ENCODE measurements at regions not wholly inside any gene's neighbourhood (a gene's known extent, or its start where the extent isn't known, plus 50 kb on each side); places are given as distances from the start of the nearest gene placed in this dataset.
"Not testable (repeated sequence)": the region's sequence is repeated elsewhere in the genome, so short reads cannot be mapped to it uniquely, and the experiment has no call there.

DNA sequence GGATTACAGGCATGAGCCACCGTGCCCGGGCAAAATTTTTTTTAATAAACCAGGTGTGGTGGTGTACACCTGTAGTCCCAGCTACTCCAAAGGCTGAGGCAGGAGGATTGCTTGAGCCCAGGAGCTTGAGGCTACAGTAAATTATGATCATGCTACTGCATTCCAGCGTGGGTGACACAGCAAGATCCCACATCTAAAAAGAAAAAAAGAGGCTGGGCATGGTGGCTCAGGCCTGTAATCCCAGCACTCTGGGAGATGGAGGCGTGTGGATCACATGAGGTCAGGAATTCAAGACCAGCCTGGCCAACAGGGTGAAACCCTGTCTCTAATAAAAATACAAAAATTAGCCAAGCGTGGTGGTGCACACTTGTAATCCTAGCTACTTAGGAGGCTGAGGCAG lies 125.6 kb downstream of the ZNF281 start:
- H3K36me3 ChIP-seq (ENCODE audit: control insufficient read depth in 4 of 4, insufficient read depth in 3 of 4, low read depth in 1 of 4, low read length in 3 of 4); H3K4me1 ChIP-seq (ENCODE audit: control insufficient read depth in 4 of 4, insufficient read depth in 4 of 4, low read length in 3 of 4); H3K9ac ChIP-seq (ENCODE audit: low read depth in 1 of 2, low read length in 2 of 2); H3K27ac ChIP-seq (ENCODE audit: low read depth in 1 of 2, low read length in 2 of 2); H3K27me3 ChIP-seq (ENCODE audit: control insufficient read depth in 4 of 4, insufficient read depth in 4 of 4, low read length in 3 of 4); DNase-seq (ENCODE audit: low spot score); H3K9me3 ChIP-seq (ENCODE audit: control insufficient read depth in 4 of 4, low read length in 3 of 4); H3K4me3 ChIP-seq (ENCODE audit: low read depth in 1 of 3, low read length in 3 of 3): not testable (repeated sequence)
- 94% methylated on average over 5 of the region's 5 CpGs for WGBS

DNA sequence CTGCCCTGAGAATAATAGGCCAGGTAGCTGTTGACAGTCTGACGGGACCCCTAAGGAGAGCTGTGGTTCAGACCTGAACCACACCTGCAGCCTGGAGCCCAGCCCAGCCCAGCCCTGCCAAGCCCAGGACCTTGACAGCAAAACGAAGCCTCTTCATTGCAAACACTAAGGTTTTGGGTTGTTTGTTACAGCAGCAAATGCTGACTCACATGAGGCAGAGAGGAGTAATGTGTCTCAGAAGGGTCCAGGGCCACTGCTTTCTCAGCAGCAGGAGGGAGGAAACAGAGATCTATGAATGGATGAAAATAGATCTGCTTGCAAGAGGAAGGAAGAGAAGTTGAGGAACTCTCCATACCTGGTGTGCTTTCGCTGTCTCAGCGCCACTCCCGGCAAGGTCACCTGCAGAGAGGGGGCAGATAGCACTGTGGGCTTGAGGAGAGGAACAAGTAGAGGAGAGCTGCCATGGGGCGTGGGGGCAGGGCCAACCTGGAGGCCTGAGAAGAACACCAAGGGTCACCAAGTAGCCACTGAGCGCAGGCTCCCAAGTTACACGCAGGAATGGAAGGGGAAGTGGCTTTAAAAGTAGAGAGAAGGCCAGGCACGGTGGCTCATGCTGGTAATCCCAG lies 127.2 kb downstream of the ZNF281 start:
- Histone ChIP-seq H3K4me3 (ENCODE audit: low read depth in 1 of 3, low read length in 3 of 3) (no peak overlapping the region), H3K27ac (ENCODE audit: low read depth in 1 of 2, low read length in 2 of 2) (no peak overlapping the region), H3K36me3 (ENCODE audit: control insufficient read depth in 4 of 4, insufficient read depth in 3 of 4, low read depth in 1 of 4, low read length in 3 of 4) (no peaks in the 10 kb centered on the region), H3K9me3 (ENCODE audit: control insufficient read depth in 4 of 4, low read length in 3 of 4) (no peaks in the 10 kb centered on the region), H3K4me1 (ENCODE audit: control insufficient read depth in 4 of 4, insufficient read depth in 4 of 4, low read length in 3 of 4) (peaks cover 0 to 4% (median 0%) of the 10 kb centered on the region in 4 donors), H3K27me3 (ENCODE audit: control insufficient read depth in 4 of 4, insufficient read depth in 4 of 4, low read length in 3 of 4) (no peaks in the 10 kb centered on the region), H3K9ac (ENCODE audit: low read depth in 1 of 2, low read length in 2 of 2) (no peak overlapping the region)
- no peak for DNase-seq (ENCODE audit: low spot score)
- WGBS: 88% methylated on average over 9 of the region's 9 CpGs
- no peak for TF ChIP-seq FOXA2 (IDR thresholded peaks at IDR 0.05)
- TF ChIP-seq SP1 (IDR thresholded peaks at IDR 0.05): no peak
- TF ChIP-seq YY1 (IDR thresholded peaks at IDR 0.05): no peak
- TF ChIP-seq, protein P1, sequence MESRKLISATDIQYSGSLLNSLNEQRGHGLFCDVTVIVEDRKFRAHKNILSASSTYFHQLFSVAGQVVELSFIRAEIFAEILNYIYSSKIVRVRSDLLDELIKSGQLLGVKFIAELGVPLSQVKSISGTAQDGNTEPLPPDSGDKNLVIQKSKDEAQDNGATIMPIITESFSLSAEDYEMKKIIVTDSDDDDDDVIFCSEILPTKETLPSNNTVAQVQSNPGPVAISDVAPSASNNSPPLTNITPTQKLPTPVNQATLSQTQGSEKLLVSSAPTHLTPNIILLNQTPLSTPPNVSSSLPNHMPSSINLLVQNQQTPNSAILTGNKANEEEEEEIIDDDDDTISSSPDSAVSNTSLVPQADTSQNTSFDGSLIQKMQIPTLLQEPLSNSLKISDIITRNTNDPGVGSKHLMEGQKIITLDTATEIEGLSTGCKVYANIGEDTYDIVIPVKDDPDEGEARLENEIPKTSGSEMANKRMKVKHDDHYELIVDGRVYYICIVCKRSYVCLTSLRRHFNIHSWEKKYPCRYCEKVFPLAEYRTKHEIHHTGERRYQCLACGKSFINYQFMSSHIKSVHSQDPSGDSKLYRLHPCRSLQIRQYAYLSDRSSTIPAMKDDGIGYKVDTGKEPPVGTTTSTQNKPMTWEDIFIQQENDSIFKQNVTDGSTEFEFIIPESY (IDR thresholded peaks at IDR 0.05): no peak
- TF ChIP-seq, protein P2, sequence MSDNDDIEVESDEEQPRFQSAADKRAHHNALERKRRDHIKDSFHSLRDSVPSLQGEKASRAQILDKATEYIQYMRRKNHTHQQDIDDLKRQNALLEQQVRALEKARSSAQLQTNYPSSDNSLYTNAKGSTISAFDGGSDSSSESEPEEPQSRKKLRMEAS (IDR thresholded peaks at IDR 0.05): no peak
- no peak for TF ChIP-seq RAD21 (IDR thresholded peaks at IDR 0.05)
- TF ChIP-seq RXRA (IDR thresholded peaks at IDR 0.05): no peak
- no peak for TF ChIP-seq FOXA1 (IDR thresholded peaks at IDR 0.05)
- TF ChIP-seq EGR1 (IDR thresholded peaks at IDR 0.05; ENCODE audit: low read depth in 2 of 2): no peak
- TF ChIP-seq NR2F2 (IDR thresholded peaks at IDR 0.05): no peak
- TF ChIP-seq HNF4A (conservative IDR thresholded peaks at IDR 0.05): no peak
- TF ChIP-seq JUND (IDR thresholded peaks at IDR 0.05): no peak
- TF ChIP-seq HNF4G (IDR thresholded peaks at IDR 0.05): no peak
- TF ChIP-seq, protein P3, sequence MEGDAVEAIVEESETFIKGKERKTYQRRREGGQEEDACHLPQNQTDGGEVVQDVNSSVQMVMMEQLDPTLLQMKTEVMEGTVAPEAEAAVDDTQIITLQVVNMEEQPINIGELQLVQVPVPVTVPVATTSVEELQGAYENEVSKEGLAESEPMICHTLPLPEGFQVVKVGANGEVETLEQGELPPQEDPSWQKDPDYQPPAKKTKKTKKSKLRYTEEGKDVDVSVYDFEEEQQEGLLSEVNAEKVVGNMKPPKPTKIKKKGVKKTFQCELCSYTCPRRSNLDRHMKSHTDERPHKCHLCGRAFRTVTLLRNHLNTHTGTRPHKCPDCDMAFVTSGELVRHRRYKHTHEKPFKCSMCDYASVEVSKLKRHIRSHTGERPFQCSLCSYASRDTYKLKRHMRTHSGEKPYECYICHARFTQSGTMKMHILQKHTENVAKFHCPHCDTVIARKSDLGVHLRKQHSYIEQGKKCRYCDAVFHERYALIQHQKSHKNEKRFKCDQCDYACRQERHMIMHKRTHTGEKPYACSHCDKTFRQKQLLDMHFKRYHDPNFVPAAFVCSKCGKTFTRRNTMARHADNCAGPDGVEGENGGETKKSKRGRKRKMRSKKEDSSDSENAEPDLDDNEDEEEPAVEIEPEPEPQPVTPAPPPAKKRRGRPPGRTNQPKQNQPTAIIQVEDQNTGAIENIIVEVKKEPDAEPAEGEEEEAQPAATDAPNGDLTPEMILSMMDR (IDR thresholded peaks at IDR 0.05; ENCODE audit: low read depth, low read length, missing input control): no peak
- no peak for TF ChIP-seq GABPA (IDR thresholded peaks at IDR 0.05 in 1 of 2, conservative IDR thresholded peaks at IDR 0.05 in 1 of 2)
- TF ChIP-seq, protein P4, sequence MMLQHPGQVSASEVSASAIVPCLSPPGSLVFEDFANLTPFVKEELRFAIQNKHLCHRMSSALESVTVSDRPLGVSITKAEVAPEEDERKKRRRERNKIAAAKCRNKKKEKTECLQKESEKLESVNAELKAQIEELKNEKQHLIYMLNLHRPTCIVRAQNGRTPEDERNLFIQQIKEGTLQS (IDR thresholded peaks at IDR 0.05): no peak

Data from liver (tissue), 8 donors.